ENCODE measurements at regions not wholly inside any gene's neighbourhood (a gene's known extent, or its start where the extent isn't known, plus 50 kb on each side); places are given as distances from the start of the nearest gene placed in this dataset.

- DNase-seq: no peak
Measured at GRCh38 chr18:28690100-28690499, 513.2 kb upstream of the CDH2 start.

- DNase-seq: no peak
Measured at GRCh38 chr18:28689588-28689987, 512.7 kb upstream of the CDH2 start.

- DNase-seq: peak; percentile 1
Measured at GRCh38 chr18:28684746-28685355, 507.9 kb upstream of the CDH2 start.

GRCh38 chr18:28682912-28683311 lies 506.0 kb upstream of the CDH2 start:
- DNase-seq: no peak

- no peak for DNase-seq
Measured at GRCh38 chr18:28669165-28669564, 492.2 kb upstream of the CDH2 start.

GRCh38 chr18:28666216-28666615 lies 489.3 kb upstream of the CDH2 start:
- DNase-seq: no peak

- DNase-seq: no peak
Measured at GRCh38 chr18:28657961-28658360, 481.0 kb upstream of the CDH2 start.

- DNase-seq: no peak
Measured at GRCh38 chr18:28652654-28653053, 475.7 kb upstream of the CDH2 start.

GRCh38 chr18:28651298-28651697 lies 474.4 kb upstream of the CDH2 start:
- DNase-seq: no peak

GRCh38 chr18:28650860-28651259 lies 473.9 kb upstream of the CDH2 start:
- DNase-seq: no peak

GRCh38 chr18:28647961-28648360 lies 471.0 kb upstream of the CDH2 start:
- DNase-seq: no peak

GRCh38 chr18:28637897-28638296 lies 461.0 kb upstream of the CDH2 start:
- no peak for DNase-seq

- no peak for DNase-seq
Measured at GRCh38 chr18:28635530-28635929, 458.6 kb upstream of the CDH2 start.

- no peak for DNase-seq
Measured at GRCh38 chr18:28626756-28627155, 449.8 kb upstream of the CDH2 start.

GRCh38 chr18:28607991-28608390 lies 431.1 kb upstream of the CDH2 start:
- no peak for DNase-seq

- DNase-seq: no peak
Measured at GRCh38 chr18:28606686-28607085, 429.8 kb upstream of the CDH2 start.

- no peak for DNase-seq
Measured at GRCh38 chr18:28602391-28602790, 425.5 kb upstream of the CDH2 start.

- no peak for DNase-seq
Measured at GRCh38 chr18:28594034-28594433, 417.1 kb upstream of the CDH2 start.

- DNase-seq: peak; percentile 28
Measured at GRCh38 chr18:28588884-28589549, 412.1 kb upstream of the CDH2 start.

- DNase-seq: peak; percentile 76
Measured at GRCh38 chr18:28584731-28585130, 407.8 kb upstream of the CDH2 start.

GRCh38 chr18:28582724-28583123 lies 405.8 kb upstream of the CDH2 start:
- no peak for DNase-seq

GRCh38 chr18:28581521-28582071 lies 404.7 kb upstream of the CDH2 start:
- no peak for DNase-seq

- DNase-seq: no peak
Measured at GRCh38 chr18:28576941-28577340, 400.0 kb upstream of the CDH2 start.

GRCh38 chr18:28575123-28575522 lies 398.2 kb upstream of the CDH2 start:
- no peak for DNase-seq

All from fibroblast of skin of back (primary cell).